Prostate gland (tissue), 2 donors: ENCODE measurements at regions not wholly inside any gene's neighbourhood (a gene's known extent, or its start where the extent isn't known, plus 50 kb on each side); places are given as distances from the start of the nearest gene placed in this dataset.
"Not testable (repeated sequence)": the region's sequence is repeated elsewhere in the genome, so short reads cannot be mapped to it uniquely, and the experiment has no call there.

Experiments
- DNase-seq: peaks from one replicate; pipeline ENCODE4 v3.0.0-alpha.2; 2019; ENCODE audit warnings: low spot score
- H3K27ac ChIP-seq, 2 donors: fragments of 200-600 bp; sonication (generic); 2 replicates each; pipeline ENCODE4 v1.5.1; 2017 to 2019
- H3K27me3 ChIP-seq: fragments of 200-600 bp; sonication (generic); replicated peaks from 2 replicates; pipeline ENCODE4 v1.5.1; 2019; ENCODE audit not compliant: insufficient read depth
- H3K36me3 ChIP-seq, 2 donors: fragments of 200-600 bp; sonication (generic); 1 replicate in 1 of 2; 2 replicates in 1 of 2; pipeline versions ENCODE4 v1.5.1 to v1.8.1; 2017 to 2019
- H3K4me1 ChIP-seq: fragments of 200-600 bp; sonication (generic); replicated peaks from 2 replicates; pipeline ENCODE4 v1.5.1; 2019
- H3K4me3 ChIP-seq, 2 donors: fragments of 200-600 bp; sonication (generic); 2 replicates each; pipeline ENCODE4 v1.5.1; 2017 to 2019
- H3K9me3 ChIP-seq: fragments of 200-600 bp; sonication (generic); 2 replicates; pipeline ENCODE4 v1.5.1; 2017
- WGBS: methylation state at CpG from one replicate; pipeline ENCODE4 v1.1.5; 2018; 5-methylcytosine and 5-hydroxymethylcytosine counted together
- intact Hi-C: fragments of 100-400 bp; cut with DNase I; formaldehyde crosslinking; loops from one replicate; pipeline ENCODE4 v1.14.2; 2022
- small RNA-seq, 2 donors: library from RNA; depleted of rRNA; stranded (forward); fragments of <200 nt; gene quantifications; one replicate each; pipeline ENCODE3, GENCODE V24; 2016

DNA sequence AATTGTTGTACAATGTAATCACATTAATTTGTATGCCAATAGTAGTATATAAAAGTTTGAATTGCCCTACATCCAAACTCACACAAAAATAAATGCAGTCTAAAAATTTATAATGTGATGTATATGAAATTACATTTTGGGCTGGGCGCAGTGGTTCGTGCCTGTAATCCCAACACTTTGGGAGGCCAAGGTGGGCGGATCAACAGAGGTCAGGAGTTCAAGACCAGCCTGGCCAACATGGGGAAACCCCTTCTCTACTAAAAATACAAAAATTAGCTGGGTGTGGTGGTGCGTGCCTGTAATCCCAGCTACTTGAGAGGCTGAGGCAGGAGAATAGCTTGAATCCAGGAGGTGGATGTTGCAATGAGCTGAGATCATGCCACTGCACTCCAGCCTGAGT is 503.6 kb upstream of the TPTE start:
- H3K27me3 ChIP-seq, intact Hi-C loops, H3K27ac ChIP-seq, H3K9me3 ChIP-seq, H3K36me3 ChIP-seq, DNase-seq, H3K4me3 ChIP-seq, H3K4me1 ChIP-seq: not testable (repeated sequence)
- WGBS, result 63% methylated on average over 4 of the region's 4 CpGs

DNA sequence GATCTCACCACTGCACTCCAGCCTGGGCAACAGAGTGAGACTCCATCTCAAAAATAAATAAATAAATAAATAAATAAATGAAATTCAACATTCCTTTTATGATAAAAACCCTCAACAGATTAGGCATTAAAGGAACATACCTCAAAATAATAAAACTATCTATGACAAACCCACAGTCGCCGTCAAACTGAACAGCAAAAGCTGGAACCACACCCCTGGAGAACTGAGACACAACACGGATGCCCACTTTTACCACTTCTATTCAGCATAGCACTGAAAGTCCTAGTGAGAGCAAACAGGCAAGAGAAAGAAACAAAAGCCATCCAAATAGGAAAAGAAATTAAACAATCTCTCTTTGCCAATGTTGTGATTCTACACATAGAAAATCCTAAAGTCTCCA is 499.9 kb upstream of the TPTE start:
- 80% methylated on average over 3 of the region's 3 CpGs for WGBS
- H3K4me1 ChIP-seq, H3K27me3 ChIP-seq, H3K36me3 ChIP-seq, DNase-seq, intact Hi-C loops, H3K4me3 ChIP-seq, H3K27ac ChIP-seq, H3K9me3 ChIP-seq: not testable (repeated sequence)

DNA sequence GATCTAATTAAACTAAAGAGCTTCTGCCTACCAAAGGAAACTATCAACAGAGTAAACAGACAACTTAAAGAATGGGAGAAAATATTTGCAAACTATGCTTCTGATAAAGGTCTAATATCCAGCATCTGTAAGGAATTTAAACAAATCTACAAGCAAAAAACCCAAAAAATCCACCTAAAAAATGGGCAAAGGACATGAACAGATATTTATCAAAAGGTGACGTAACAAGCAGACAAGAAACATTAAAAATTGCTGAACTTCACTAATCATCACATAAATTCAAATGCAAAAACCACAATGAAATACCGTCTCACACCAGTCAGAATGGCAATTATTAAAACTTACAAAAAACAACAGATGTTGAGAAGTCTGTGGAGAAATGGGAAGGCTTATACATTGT is 498.6 kb upstream of the TPTE start:
- 61% methylated on average over 2 of the region's 2 CpGs for whole genome bisulfite sequencing
- DNase-seq, result not testable (repeated sequence)

More for the DNA sequence above, 498.6 kb upstream of the TPTE start:
- H3K9me3 ChIP-seq, H3K27me3 ChIP-seq, H3K4me3 ChIP-seq, H3K4me1 ChIP-seq, H3K36me3 ChIP-seq, H3K27ac ChIP-seq, intact Hi-C loops: not testable (repeated sequence)

Small RNAs in the stretch of these regions (small RNA-seq; reads per million reads assigned to genes)
- gene AC018692.3 (0 reads per million in 2 donors), gene RF00003 (0 reads per million in 2 donors), gene RF00156 (0 reads per million in 2 donors), gene RN7SL52P (0 reads per million in 2 donors)
